IMR-90 (cell line): ENCODE measurements at regions not wholly inside any gene's neighbourhood (a gene's known extent, or its start where the extent isn't known, plus 50 kb on each side); places are given as distances from the start of the nearest gene placed in this dataset.

Experiments used
- CTCF ChIP-seq: conservative IDR thresholded peaks from 2 replicates; pipeline ENCODE4 v1.5.1; 2012; ENCODE audit warnings: mild to moderate bottlenecking, low read depth, low read length, improper control_type of control experiment
- MAFK ChIP-seq: IDR thresholded peaks from 2 replicates; pipeline ENCODE4 v1.6.1; 2012; ENCODE audit warnings: low read depth, low read length, improper control_type of control experiment
- MAZ ChIP-seq: IDR thresholded peaks from 2 replicates; pipeline ENCODE4 v1.6.1; 2012; ENCODE audit warnings: low read depth, mild to moderate bottlenecking, low read length, improper control_type of control experiment, moderate library complexity, borderline replicate concordance
- NFE2L2 ChIP-seq: fragments of 150-350 bp; IDR thresholded peaks from 2 replicates; pipeline ENCODE4 v1.6.1; 2016; ENCODE audit warnings: low read depth, mild to moderate bottlenecking, low read length
- POLR2A ChIP-seq: IDR thresholded peaks from 2 replicates; pipeline ENCODE4 v1.6.1; 2012; ENCODE audit warnings: mild to moderate bottlenecking, low read depth, low read length
- RAD21 ChIP-seq: IDR thresholded peaks from 2 replicates; pipeline ENCODE4 v1.6.1; 2012; ENCODE audit warnings: low read length, improper control_type of control experiment
- RCOR1 ChIP-seq: IDR thresholded peaks from 2 replicates; pipeline ENCODE4 v1.6.1; 2012; ENCODE audit warnings: mild to moderate bottlenecking, low read length, improper control_type of control experiment; ENCODE audit not compliant: insufficient replicate concordance
- RFX5 ChIP-seq: IDR thresholded peaks from 2 replicates; pipeline ENCODE4 v1.8.0; 2012; ENCODE audit warnings: low read depth, mild to moderate bottlenecking, low read length, moderate library complexity
- SMC3 ChIP-seq: fragments of 150-350 bp; IDR thresholded peaks from 2 replicates; pipeline ENCODE4 v1.6.1; 2016; ENCODE audit warnings: low read depth, mild to moderate bottlenecking, antibody characterized with exemption, low read length, moderate library complexity
- USF2 ChIP-seq: fragments of 150-350 bp; IDR thresholded peaks from 2 replicates; pipeline ENCODE4 v1.6.1; 2017; ENCODE audit warnings: mild to moderate bottlenecking, antibody characterized with exemption, low read length, low read depth

GRCh38 chr3:6580808-6581207 lies 280.1 kb upstream of the GRM7 start:
- no peak for TF ChIP-seq RCOR1
- no peak for TF ChIP-seq CTCF
- TF ChIP-seq RFX5: no peak
- no peak for TF ChIP-seq POLR2A
- TF ChIP-seq RAD21: no peak
- no peak for TF ChIP-seq SMC3
- no peak for TF ChIP-seq MAFK
- no peak for TF ChIP-seq NFE2L2
- TF ChIP-seq USF2: no peak
- no peak for TF ChIP-seq MAZ
